Activated CD8-positive, alpha-beta memory T cell treated with anti-CD3 and anti-CD28 coated beads for 4 hours (primary cell): ENCODE measurements at regions not wholly inside any gene's neighbourhood (a gene's known extent, or its start where the extent isn't known, plus 50 kb on each side); places are given as distances from the start of the nearest gene placed in this dataset.

Experiments used
- DNase-seq, 2 donors: peaks; one replicate each; pipeline ENCODE4 v3.0.0-alpha.2; 2020; ENCODE audit warnings: low read depth in 2 of 2

DNA sequence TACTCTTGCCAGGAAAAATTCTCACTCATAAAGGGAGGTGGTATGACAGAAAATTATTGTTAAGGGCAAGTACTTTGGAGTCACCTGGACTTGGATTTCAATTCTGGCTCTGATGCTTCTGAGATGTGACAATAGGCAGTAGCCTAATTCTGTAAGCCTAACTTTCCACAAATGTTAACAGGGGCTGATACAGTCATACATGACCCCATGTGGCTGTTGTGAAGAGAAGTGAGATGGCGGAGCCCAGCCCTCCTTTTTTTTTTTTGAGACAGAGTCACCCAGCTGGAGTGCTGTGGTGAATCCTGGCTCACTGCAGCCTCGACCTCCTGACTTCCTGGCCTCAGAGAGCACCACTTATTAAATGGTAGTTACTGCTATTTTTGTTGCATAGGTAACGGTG, 54.4 kb upstream of the IRF2 start:
- no peak for DNase-seq

DNA sequence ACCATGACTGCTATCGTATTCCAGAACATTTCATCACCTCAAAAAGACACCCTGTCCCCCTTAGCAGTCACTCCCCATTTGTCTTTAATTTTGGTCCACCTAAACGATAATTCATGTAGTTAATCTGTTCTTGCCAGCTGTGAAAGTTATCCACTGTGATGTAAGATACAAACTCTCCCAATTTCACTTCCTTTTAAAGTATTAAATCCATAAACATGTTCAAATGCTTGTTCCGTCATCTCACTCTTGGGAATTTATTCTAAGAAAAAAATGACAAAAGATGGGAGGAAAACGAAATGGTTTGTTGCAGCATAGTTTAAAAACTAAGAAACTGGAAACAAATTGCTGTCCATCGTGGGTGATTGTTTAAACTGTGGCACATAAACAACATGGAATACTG, 53.7 kb upstream of the IRF2 start:
- DNase-seq: no peak

DNA sequence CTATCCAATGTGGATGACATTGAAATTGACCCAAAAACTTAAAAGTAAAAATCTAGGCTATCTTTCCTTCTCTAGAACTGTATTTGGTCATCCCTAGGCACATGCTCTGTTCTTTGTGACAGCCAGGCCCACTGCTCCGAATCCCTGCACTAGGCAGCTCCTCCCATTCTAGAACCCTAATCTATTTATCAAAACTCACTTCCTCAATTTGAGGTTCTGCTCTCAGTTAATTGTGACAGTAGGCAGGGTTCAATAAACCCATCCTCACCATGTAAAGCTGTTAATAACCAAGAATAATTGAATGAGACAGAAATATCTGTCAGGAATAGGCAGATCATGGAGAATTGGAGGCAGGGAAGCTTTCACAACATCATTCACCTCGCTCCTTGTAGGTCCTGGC, 51.9 kb upstream of the IRF2 start:
- DNase-seq: no peak
